HG03139 (cell line): ENCODE measurements at regions not wholly inside any gene's neighbourhood (a gene's known extent, or its start where the extent isn't known, plus 50 kb on each side); places are given as distances from the start of the nearest gene placed in this dataset.
"Not testable (repeated sequence)": the region's sequence is repeated elsewhere in the genome, so short reads cannot be mapped to it uniquely, and the experiment has no call there.

ENCODE experiments used
- ATAC-seq: cut with Tn5 transposase; IDR thresholded peaks from one replicate; pipeline ENCODE4 v1.9.1; 2021; ENCODE audit not compliant: unreplicated experiment

DNA sequence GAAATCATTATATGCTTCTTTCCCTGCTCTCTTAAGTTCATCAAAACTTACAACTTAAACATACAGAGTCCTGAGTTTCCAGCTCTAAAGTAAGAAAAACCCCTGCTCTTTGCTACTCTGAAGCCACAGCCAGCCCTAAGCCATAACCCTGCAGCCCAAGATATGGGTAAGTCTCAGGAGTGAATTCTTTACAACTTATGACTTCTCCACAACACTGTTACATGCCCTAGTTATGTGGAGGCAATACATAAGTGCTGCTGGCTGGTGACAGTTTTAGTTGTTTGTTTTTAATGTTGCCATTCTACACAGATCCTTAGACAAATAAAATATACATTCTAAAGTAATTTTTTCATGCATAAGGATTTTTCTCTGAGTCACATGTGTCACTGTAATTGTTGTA lies 100.2 kb downstream of the FBXO8 start:
- ATAC-seq = no peak

DNA sequence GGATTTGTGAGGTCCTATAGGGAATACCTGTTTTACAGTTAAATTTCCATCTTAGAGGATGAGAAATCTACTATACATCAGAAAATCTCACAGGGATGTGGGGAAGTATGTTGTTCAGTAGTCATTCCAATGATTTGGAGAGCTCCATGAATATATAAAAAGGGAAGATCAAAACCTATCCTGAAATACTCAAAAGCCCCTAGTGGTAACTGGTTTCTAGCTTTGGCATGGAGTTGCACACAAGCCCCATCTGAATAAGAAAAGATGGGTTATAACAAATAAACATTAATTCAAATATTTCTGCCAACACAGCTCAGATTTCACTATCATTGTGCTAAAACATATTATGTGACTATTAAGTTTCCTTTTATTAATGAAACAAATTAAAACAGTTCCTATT lies 101.6 kb downstream of the FBXO8 start:
- ATAC-seq = no peak

DNA sequence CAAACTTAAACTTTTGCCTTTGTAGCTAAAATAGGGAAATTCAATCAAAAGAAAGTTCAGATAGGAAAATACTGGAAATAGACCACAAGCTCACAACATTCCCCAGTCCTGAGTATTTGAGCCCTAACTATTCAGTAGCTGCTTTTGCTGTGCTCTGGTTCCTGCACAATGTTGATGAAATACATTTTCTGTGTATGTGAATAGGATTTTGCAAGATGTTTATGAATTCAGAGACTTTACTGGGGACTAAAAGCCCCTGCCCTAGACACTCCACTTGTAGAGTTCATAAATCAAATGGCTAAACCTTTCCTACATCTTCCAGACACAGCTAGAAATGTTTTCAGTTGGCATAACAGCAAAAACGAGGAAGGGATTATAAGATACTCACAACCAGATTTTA lies 105.9 kb downstream of the FBXO8 start:
- ATAC-seq = no peak

DNA sequence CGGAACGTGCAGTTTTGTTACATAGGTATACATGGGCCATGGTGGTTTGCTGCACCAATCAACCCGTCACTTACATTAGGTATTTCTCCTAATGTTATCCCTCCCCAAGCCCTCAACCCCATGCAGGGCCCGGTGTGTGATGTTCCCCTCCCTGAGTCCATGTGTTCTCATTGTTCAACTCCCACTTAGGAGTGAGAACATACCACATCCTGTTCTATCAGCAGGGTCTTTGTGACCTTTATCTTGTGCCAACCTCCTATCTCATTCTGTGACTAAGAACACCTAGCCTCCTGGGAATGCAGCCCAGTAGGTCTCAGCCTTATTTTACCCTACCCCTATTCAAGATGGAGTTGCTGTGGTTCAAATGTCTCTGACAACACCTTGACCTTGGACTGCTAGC lies 107.6 kb downstream of the FBXO8 start:
- not testable (repeated sequence) for ATAC-seq

DNA sequence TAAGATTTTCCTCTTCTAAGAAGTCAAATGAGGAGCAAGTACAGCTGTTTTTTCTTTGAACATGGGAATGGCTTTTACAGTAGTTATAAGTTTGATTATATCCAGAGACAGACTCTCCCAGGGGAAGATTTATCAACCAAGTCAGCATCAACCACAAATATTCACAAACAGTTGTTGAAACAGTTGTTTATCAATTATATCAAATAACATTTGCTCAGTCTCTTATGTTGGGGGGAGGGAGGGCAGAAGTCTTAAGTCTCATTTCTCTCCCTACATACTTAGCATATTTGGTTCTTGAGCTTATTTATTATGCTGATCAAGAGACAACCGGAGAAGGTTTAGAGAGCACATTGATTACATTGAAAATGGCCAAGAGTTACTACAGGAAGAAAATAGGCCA lies 110.1 kb downstream of the FBXO8 start:
- no peak for ATAC-seq

DNA sequence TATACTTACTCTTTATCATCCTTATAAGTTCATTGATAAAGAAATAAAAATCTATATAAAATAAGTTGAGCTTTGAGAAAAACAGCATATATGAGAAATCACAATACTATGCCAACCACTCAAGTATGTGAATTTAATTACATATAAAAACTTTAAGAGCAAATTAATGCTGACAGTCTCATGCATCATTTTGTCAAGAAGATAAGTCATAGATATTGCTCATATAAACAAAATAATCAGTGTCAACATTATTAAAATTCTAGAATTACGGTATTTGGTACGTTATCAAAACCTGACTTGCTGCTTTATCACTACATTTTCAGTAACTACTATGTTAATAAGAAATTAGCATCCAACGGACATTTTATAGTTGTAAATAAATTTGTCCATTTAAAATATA lies 111.2 kb downstream of the FBXO8 start:
- ATAC-seq = no peak

DNA sequence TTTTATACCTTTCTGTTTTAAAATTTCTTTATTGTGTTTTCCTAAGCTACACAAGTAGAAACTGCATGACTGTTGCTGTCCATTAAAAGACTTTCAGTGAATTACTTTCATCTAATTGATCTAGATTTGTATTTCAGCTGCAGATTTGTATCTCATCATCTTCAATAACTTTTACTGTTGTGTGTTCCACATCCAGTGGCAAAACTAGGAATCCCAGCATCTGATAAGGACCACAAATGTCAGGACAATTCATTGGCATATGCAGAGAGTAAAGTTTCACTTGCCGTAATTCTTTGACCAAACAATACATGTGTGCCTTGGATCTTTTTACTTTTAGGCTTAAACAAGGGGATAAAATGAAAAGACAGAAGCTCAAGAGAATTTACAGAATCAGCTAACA lies 112.6 kb downstream of the FBXO8 start:
- no peak for ATAC-seq

DNA sequence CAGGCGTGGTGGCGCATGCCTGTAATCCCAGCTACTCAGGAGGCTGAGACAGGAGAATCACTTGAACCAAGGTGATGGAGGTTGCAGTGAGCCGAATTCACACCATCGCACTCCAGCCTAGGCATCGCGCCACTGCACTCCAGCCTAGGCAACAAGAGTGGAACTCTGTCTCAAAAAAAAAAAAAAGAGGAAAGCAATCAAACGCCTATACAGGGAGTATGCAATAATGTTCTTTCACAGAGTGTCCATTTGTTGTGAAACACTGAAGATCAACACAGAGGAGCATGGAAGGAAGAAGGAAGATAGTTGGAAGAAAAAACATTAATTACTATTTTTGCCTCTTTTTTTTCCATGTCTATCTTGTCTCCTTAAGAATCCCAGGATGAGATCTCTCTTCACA lies 113.4 kb downstream of the FBXO8 start:
- ATAC-seq = no peak

DNA sequence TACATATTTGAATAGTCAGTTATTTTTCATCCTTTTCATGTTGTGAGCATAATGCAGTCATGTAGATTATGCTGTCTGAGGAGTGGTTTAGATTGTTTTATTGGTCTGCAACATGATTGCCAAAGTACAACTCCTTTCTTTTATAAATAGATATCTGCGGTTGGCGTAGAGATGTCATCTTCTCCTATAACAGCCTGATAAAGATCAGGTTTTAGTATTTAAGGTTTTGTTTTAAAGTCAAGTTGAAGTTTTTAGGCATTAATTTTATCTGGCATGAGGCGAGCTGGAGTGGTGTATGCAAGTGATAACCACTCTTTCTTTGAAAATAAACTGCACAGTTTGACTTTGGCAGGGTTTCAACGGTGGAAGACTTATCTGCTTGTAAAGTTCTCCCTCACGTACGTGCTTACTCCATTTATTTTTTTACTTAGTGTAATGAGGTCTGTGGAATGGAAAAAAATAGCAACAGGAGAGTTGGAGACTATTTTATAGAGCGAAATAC lies 126.3 kb downstream of the FBXO8 start:
- ATAC-seq = no peak

DNA sequence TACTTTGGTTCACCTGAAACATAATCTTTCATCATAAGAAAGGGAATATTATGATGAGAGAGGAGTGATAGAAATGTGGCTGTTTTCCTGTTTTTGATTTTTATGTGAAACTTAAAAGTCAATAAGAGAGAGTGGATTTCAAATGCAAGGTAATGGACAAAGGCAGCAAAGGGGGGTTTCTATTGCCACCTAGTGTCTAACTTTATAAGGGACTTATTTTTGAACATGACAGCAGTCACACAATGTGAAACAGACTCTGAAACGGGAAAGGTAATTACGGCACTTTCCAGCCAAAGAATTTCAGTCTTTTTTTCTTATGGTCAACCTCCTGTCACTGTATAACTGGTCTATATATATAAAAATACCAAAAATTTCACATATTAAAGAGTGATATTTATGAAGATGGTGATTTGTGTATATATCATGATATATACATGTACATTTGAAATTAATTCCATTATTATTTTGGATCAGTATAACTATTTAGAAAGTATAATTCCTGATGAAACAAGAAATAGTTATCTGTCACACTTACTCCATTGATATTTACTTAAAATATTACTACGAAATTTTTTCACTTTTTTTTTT lies 127.1 kb downstream of the FBXO8 start:
- peak; percentile 77 for ATAC-seq

DNA sequence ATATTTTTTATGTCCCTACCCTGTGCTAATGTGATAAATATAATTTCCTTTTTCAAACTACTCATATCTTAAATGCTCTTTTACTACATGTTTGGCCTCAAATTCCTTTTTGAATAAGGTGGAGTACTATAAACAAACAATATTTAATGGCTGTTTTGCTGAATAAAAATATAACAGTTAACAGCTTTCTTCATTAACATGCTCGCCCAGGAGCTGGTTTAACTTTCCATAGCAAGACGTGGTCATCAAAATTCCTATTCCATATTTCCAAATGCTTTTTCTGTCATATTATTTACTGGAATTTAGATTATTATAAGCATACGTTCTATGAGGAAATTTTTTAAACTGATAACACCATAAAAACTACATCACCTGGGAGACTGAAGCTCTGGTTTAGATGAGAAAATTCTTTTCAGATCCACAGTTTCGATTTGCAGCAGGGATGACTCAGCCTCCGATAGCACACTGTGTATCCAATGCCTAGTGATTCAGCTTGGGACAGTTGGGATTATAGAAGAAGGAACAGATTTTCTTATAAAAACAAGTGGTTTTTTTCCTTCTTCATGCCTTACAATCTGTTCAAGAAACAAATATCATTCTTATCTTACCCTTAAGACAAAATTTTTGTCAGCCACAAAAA lies 129.1 kb downstream of the FBXO8 start:
- no peak for ATAC-seq

DNA sequence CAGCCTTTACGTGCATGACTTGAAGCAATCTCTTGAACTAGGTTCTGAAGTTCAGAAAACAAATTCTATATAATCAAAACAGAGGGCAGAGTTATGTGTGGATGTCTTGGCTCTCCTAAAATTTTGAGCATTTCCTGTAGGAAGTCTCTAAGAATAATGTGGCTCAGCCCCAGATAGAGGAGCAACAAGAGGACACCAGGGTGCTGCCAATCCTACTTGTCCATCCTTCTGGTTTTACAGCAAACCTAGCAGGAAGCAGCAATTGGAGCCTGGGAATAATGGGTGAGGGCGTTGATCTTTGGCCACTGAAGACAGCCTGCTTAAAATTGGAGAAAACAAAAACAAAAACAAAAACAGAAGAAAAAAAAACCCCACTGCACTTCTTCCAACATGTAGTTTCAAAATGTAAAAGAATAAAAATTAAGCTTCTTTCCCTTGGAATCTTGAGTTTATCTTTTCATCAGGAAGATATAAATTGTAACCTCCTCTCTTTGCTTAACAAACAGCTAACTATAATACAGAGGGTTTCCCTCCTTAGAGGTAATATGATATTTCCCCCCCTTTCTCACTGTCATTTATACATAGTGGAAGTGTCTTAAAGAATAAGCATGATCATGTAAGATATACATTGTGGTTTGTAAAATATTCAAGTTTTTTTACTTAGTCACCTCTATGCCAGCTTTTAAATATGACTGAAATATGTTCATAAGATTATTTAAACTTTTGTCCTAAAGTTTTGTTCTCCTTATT lies 130.6 kb downstream of the FBXO8 start:
- no peak for ATAC-seq

DNA sequence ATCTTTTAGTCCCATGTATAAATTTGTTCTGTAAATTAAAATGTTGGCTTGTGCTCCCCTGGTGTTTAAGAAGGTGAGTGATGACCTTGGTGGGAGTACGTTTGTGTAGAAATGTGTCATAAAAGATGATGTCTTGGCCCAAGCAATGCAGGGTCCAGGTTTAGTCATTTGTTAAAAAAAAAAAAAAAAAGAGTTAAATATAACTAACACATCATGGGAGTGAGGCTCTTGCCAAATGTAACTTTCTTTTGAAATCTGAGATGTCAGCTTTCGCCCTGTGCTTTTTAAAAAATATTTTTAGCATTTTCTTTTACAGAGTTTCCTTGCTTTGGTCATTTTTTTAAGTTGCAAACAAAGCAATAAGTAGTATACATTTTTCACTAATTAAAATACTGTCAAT lies 135.6 kb downstream of the FBXO8 start:
- ATAC-seq = no peak

DNA sequence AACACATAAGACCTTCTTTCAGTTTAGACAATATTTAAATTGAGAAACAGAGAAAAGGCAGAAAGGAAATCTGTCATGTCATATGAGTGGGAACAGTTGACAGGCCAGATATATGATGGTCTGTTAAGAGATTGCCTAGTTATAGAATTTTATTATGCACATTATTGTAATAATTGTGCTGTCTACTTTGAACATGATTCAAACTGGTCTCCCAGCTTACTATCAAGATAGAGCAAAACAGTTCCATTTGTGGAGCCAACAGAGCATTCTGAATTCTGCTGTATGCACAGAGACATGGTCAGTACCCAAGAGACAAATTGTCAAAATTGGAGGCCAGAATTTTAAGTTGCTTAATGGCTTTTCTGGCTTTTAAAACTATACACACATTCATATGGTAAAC lies 139.4 kb downstream of the FBXO8 start:
- ATAC-seq = no peak

DNA sequence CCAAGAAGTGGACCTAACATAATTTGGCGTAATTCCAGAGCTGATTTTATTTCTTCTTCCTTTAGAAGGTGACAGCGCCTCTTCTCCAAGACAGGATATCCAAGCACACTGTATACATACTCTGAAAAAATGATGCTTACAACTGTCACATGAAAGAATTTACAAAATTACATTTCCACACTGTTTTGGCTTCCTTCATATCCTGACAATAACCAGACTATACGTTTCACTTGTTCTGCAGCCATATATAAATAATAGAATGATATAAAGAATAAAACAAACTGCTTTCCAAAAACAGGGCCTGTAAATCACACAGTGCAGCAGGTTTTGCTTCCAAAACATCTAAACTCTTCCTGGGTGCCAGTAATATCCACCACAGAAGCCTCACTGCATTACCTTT lies 141.6 kb downstream of the FBXO8 start:
- no peak for ATAC-seq

DNA sequence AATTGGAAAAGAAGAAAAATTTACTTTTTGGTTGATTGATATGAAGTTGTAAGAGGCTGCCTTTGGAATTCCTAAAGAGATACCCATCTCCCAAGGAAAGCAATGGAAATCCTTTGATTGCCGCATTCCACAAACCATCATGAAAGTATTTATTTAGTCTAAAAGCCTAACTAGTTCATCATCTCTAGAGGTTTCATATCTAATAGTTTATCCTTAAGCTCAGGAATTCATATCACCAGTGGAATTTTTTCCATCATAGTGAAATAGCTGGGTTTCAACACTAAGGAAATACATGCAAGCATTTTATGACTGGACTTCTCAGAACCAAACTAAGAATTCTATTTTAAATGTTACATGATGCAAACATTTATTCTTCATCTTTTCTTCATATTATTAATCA lies 144.9 kb downstream of the FBXO8 start:
- ATAC-seq = no peak

DNA sequence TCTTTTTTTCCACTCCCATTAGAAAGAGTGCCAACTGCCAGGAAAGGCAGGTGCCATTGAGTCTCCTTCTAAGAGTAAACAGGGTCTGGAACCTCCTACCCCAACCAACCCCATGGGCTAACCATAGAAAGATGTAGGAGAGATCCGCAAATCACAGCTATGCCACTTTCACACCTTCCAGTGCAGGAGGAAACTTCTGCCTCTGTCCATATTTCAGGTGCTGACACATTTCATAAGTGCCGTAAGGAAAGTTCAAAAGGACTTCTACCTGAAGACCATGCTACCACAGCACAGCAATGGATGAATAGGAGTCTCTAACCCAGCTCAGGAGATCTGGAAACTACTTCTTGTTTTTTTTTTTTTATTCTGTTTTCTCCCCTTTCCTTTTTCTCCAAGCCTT lies 145.8 kb downstream of the FBXO8 start:
- ATAC-seq = no peak

DNA sequence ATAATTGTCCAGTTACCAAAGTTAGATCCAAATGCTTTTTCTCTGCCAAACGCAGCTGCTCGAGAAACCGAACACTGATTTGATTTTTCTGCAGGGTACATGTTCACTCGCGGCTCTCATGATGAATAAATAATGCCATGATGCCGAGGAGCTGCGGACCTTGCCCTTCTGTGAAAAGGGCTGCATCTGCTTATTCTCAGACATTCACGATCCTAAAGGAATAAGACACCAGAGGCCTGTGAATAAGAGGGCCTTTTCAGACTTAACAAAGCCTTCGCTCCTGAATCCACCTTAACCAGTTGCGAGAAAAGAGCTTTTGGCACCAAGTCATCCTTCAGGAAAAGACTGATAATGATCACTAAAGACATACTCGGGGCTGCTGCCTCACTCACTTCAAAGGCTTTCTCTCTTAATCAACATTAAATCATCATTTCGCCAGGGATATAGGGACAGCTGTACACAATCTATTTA lies 147.5 kb downstream of the FBXO8 start:
- no peak for ATAC-seq

DNA sequence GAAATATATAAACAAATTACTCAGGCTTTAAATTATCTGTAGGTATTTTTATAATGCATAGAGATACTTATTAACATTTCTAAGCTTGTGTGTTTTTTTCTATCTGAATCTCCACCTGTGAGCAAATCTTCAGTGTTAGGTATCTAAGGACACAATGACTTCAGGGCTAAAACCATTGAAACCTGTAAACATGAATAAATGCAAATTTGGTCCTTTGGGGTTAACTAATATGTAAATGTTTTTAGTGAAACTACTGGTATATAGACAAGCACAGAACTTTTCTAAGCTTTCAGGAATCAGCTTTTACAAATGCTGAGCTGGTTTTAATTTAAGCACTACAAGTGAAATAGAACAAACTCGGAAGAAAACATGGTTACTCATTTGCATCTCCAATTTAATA lies 147.9 kb downstream of the FBXO8 start:
- ATAC-seq = no peak

DNA sequence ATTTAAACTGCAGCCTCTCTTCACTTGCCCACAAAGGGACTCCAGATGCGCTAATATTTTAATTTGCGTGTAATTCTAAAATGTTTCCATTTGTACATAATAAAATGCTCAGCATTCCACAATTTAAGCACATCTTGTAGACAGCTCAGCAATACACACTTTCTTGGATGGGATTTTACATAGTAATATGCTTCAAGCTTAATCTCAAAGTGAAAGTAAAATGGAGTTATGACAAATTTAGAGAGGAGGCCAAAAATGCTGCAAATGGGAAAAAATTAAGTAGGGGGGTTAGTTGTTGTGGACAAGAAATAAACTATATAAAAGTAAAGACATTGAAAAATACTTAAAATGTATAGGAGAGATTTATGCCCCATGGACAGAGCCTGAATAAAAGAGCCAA lies 149.1 kb downstream of the FBXO8 start:
- no peak for ATAC-seq

DNA sequence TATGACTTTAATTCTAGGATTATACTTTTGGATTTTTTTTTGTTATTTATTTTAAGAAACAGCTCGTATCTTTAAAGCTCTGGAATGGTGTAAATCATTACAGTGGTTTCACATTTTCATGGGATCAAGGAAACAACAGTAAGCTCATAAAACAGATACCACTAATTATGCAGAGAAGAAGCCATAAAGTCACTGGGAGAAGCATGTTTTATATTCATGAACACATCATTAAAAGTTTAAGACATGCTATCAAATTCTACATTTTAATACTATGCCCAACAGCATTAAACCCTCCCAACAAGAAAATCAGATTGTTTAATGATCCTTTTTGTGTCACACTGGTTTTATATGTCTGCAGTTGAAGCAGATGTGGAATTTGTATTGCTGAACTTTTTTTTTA lies 149.9 kb downstream of the FBXO8 start:
- ATAC-seq = no peak

DNA sequence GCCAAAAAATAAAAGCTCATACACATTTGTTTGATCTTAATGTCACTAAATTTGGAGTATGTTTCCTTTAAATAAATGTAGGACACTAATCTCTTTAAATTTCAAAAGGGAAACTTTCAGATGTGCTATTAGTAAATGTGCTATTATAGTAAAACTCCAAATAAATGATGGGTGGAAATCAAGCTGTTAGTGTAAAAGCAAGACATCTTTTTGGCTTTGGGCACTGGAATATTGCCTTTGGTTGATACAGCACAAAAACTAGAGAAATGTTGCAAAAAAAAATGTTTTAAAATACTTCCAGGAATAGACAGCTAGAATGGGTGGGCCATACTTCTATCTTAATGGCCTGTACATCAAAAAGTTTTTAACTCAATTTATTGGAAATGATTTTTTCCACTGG lies 151.6 kb downstream of the FBXO8 start:
- ATAC-seq = no peak
